ENCODE measurements at regions not wholly inside any gene's neighbourhood (a gene's known extent, or its start where the extent isn't known, plus 50 kb on each side); places are given as distances from the start of the nearest gene placed in this dataset.
"Not testable (repeated sequence)": the region's sequence is repeated elsewhere in the genome, so short reads cannot be mapped to it uniquely, and the experiment has no call there.

- H3K36me3 ChIP-seq: no peaks in the 10 kb centered on the region
- peaks cover 0 to 30% of the 10 kb centered on the region in 2 donors for H3K9me3 ChIP-seq
- no peaks in the 10 kb centered on the region for H3K4me1 ChIP-seq
- intact Hi-C loops (cut with DNase I): no loop called here
- H3K27me3 ChIP-seq: no peaks in the 10 kb centered on the region
- H3K4me3 ChIP-seq: no peak overlapping the region
- DNase-seq (no peak), ATAC-seq (no peak)
- no peak overlapping the region for H3K27ac ChIP-seq
- TF ChIP-seq CTCF (IDR thresholded peaks at IDR 0.05): no peak
These were observed 150.1 kb downstream of the CRLF2 start for GRCh38 chrX:1062351-1062750.

- intact Hi-C loops (cut with DNase I): no loop called here
- Histone ChIP-seq H3K27me3 (no peaks in the 10 kb centered on the region), H3K27ac (no peak overlapping the region), H3K36me3 (no peaks in the 10 kb centered on the region), H3K4me1 (no peaks in the 10 kb centered on the region), H3K4me3 (no peak overlapping the region), H3K9me3 (peaks cover 0 to 31% of the 10 kb centered on the region in 2 donors)
- no peak for ATAC-seq
- no peak for TF ChIP-seq CTCF (IDR thresholded peaks at IDR 0.05)
- DNase-seq: no peak
These were observed 151.9 kb downstream of the CRLF2 start for GRCh38 chrX:1060562-1060960.

GRCh38 chrX:1059576-1060561, 152.6 kb downstream of the CRLF2 start:
- Histone ChIP-seq H3K36me3 (no peaks in the 10 kb centered on the region), H3K27ac (no peak overlapping the region), H3K27me3 (no peaks in the 10 kb centered on the region), H3K4me3 (no peak overlapping the region), H3K9me3 (peaks cover 0 to 37% of the 10 kb centered on the region in 2 donors), H3K4me1 (no peaks in the 10 kb centered on the region)
- DNase-seq (no peak), ATAC-seq (no peak)
- intact Hi-C loops (cut with DNase I): no loop called here
- TF ChIP-seq CTCF (IDR thresholded peaks at IDR 0.05): no peak

GRCh38 chrX:1053600-1053999, 158.8 kb downstream of the CRLF2 start:
- H3K36me3 ChIP-seq; H3K27me3 ChIP-seq; H3K27ac ChIP-seq; DNase-seq; ATAC-seq; H3K4me3 ChIP-seq; H3K4me1 ChIP-seq; intact Hi-C loops (cut with DNase I): not testable (repeated sequence)
- H3K9me3 ChIP-seq: peaks cover 0 to 45% of the 10 kb centered on the region in 2 donors

- no peak for TF ChIP-seq CTCF (IDR thresholded peaks at IDR 0.05)
- peaks cover 0 to 45% of the 10 kb centered on the region in 2 donors for H3K9me3 ChIP-seq
These were observed 159.4 kb downstream of the CRLF2 start for GRCh38 chrX:1053072-1053471.

More at GRCh38 chrX:1053072-1053471, 159.4 kb downstream of the CRLF2 start:
- Histone ChIP-seq H3K27ac (no peak overlapping the region), H3K4me1 (no peaks in the 10 kb centered on the region), H3K4me3 (no peak overlapping the region), H3K36me3 (no peaks in the 10 kb centered on the region), H3K27me3 (no peaks in the 10 kb centered on the region)
- no peak for ATAC-seq
- DNase-seq: no peak
- intact Hi-C loops (cut with DNase I): no loop called here
